GM13977 (cell line): ENCODE measurements at regions not wholly inside any gene's neighbourhood (a gene's known extent, or its start where the extent isn't known, plus 50 kb on each side); places are given as distances from the start of the nearest gene placed in this dataset.

ENCODE experiments used
- DNase-seq: peaks from one replicate; pipeline ENCODE4 v3.0.0; 2012; ENCODE audit warnings: low spot score
- in situ Hi-C: fragments of 300-500 bp; cut with MboI; formaldehyde crosslinking; loops from one replicate; pipeline ENCODE4 v1.12.0; 2022; ENCODE audit warnings: low sequenced_read_pairs, low pct_unique_long_range_greater_than_20kb, mixed read lengths, inconsistent platforms; ENCODE audit not compliant: unreplicated experiment
- TF ChIP-seq, protein P1 (sequence below): IDR thresholded peaks from 2 replicates; pipeline ENCODE4 v1.5.1; 2012; ENCODE audit warnings: mild to moderate bottlenecking, control low read depth; ENCODE audit not compliant: insufficient read depth; ENCODE audit errors: extremely low read depth, missing control alignments

DNA sequence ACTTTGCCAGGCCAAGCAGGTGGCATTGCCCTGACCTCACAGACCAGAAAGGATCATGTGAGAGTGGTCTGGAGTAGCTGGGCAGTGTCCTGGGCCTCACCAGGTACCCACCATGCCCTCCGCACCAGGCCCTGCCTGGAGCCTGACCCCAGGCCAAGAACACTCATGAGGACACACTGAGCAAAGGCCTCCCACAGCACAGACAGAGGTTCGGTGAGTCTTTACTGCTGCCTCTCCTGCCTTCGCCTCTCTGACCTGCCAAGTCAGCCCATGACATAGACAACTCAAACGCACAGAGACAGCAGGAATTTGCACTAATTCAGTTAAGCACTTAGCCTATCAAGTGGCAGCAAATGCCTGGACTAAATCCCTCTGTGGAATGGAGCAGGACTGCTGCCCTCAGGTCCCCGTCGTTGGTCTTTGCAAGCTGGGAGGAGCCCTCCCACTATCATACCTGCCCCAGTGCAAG lies 62.5 kb downstream of the RHOB start:
- DNase-seq: no peak
- in situ Hi-C loops: no loop called here
- TF ChIP-seq, protein P1, sequence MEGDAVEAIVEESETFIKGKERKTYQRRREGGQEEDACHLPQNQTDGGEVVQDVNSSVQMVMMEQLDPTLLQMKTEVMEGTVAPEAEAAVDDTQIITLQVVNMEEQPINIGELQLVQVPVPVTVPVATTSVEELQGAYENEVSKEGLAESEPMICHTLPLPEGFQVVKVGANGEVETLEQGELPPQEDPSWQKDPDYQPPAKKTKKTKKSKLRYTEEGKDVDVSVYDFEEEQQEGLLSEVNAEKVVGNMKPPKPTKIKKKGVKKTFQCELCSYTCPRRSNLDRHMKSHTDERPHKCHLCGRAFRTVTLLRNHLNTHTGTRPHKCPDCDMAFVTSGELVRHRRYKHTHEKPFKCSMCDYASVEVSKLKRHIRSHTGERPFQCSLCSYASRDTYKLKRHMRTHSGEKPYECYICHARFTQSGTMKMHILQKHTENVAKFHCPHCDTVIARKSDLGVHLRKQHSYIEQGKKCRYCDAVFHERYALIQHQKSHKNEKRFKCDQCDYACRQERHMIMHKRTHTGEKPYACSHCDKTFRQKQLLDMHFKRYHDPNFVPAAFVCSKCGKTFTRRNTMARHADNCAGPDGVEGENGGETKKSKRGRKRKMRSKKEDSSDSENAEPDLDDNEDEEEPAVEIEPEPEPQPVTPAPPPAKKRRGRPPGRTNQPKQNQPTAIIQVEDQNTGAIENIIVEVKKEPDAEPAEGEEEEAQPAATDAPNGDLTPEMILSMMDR: no peak

- no peak for DNase-seq
These were observed 63.1 kb downstream of the RHOB start for GRCh38 chr2:20509770-20510490.

GRCh38 chr2:20511130-20511529 lies 64.3 kb downstream of the RHOB start:
- in situ Hi-C loops: no loop called here
- TF ChIP-seq, protein P1: no peak
- no peak for DNase-seq

More at GRCh38 chr2:20509770-20510490, 63.1 kb downstream of the RHOB start:
- TF ChIP-seq, protein P1: no peak
- in situ Hi-C loops: no loop called here

DNA sequence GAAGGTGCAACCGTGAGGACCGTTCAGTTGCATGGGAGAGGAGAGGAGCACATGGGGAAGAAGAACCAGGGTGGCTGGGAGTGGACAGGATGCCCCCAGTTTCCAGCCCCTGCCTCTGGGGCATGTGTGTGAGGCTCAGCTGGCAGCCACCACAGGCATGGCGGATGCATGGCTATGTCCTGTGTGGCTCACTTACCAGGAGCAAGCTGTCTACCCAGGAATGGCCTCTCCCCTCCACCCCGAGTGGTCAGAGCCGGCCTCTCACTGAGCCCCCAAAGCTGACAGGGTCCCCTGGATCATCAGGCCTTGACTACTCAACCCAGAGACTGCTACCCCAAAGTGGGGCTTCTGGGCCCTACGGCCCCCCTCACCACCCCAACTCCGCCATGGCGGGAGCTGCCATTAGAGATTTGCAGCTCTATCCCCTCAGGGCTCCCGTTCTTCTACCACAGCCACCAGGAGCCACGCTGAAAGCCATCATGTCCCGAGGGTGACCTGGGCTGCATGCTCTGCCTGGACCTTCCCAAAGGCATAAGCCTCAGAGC lies 65.3 kb downstream of the RHOB start:
- DNase-seq: no peak
- in situ Hi-C loops: no loop called here
- TF ChIP-seq, protein P1: no peak

- in situ Hi-C loops: no loop called here
- DNase-seq: no peak
- TF ChIP-seq, protein P1: no peak
These were observed 67.1 kb downstream of the RHOB start for GRCh38 chr2:20513946-20514345.

GRCh38 chr2:20514596-20515269 lies 67.9 kb downstream of the RHOB start:
- DNase-seq: no peak
- TF ChIP-seq, protein P1: no peak
- in situ Hi-C loops: no loop called here
